ENCODE measurements at regions not wholly inside any gene's neighbourhood (a gene's known extent, or its start where the extent isn't known, plus 50 kb on each side); places are given as distances from the start of the nearest gene placed in this dataset.

DNA sequence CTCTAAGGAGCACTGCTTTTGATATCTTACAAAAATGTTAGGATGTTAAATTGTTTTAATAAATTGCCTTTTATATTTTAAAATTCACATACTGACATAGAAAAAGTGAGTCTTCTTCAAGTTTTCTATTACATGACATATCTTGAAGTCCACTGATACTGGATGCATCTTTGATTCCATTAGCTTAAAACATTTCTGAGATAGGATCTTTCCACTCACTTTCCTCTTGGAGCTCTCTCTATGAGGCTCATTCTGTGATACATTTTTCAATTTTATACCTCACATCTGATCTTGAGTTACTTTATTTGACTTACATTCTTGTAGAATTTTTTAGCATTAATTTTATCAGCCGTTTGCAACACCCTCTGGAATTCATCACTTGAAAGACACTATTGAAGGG is 86.8 kb upstream of the NOL4 start:
- TF ChIP-seq CTCF (conservative IDR thresholded peaks at IDR 0.05) (no peak), ZFX (IDR thresholded peaks at IDR 0.05) (no peak)

Measured in C4-2B (cell line).